ENCODE measurements at regions not wholly inside any gene's neighbourhood (a gene's known extent, or its start where the extent isn't known, plus 50 kb on each side); places are given as distances from the start of the nearest gene placed in this dataset.
"Not testable (repeated sequence)": the region's sequence is repeated elsewhere in the genome, so short reads cannot be mapped to it uniquely, and the experiment has no call there.

DNA sequence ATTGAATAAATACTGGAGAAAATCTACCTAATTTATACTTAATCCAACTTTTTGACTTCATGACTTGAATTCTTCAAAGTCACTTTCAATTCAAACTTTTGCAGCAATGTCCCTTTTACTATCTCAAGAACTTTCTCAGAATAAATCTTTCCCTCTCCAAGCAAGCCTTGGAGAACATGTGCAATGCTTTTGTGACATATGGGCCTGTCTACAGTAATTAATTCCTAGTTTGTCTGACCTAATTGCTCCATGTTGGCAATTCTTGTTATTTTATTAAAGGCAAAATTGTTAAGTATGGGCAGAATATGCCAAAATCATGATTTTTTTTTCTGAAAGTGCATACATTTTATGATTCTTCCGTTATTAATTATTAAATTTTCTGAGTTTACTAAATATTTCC, 1115.3 kb downstream of the PDHA2 start:
- no peak for DNase-seq (ENCODE audit: low read depth)

DNA sequence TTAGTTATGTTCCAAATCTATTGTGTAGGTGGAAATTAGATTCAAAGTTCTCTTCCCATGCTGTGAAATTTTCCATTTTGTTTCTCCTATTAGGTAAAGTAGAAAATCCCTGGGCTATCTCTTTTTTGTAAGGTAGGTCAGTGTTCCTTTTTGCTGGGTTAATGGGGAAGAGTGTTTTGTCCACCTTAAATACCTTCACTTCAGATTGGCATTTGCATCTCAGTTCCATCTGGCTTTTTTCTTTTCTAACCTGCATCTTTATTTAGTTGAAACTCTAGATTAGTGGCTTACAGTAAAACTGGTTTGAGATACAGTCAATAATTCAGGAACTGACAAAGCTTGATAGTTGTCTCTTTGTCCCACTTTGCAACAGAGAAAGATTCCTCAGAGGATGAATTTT, 1115.8 kb downstream of the PDHA2 start:
- DNase-seq (ENCODE audit: low read depth), result no peak

DNA sequence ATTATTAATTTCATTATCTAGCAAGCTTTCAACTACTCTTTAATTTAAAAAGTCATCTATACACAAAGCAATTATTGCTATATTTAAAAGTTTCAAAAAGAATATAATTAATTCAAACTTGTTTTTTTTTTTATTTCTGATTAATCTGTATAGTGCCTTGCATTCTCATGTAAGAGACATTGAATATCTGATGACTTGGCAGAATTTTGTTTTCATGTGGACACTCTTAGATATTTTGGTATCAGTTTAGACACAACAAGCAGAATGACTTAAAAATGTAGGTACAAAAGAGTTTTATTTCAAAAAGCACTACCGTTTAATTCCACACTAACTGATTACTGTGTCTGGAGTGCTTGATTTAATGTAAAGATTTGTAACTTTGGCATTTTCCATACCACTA, 1129.6 kb downstream of the PDHA2 start:
- no peak for DNase-seq (ENCODE audit: low read depth)

DNA sequence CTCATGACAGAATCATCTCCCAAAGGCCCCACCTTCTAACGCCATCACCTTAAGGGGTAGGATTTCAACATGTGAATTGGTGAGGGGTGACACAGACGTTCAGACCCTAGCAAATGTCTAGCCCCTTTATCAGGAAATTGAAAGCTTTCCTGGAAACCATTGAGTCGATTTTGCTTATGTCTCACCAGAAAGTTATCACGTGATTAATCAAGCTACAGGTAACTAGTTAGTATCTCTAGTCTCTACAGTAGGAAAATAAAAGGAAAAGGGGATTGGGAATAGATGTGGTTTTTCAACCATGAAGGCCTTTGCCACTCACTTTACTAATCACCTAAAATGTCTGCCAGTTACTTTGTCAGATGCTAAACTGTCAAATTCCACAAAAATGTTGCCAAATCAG, 1133.0 kb downstream of the PDHA2 start:
- no peak for DNase-seq (ENCODE audit: low read depth)

DNA sequence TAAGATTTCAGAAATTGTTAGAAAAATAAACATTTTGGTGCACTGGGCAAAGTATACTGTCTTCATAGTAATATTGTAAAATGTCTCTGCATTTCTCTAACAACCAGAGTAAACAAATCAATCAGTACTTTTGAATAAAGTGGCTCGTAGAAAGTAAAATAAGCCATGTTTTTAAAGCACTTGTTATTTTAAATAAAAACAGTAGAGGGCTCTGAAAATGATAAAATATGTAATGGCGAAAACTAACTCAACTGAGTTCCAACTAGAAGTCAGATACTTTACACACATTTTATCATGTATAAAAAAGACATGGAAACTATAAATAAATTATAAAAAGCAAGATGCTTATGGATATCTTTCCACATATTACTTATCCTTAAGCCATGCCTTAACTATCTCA, 1134.4 kb downstream of the PDHA2 start:
- no peak for DNase-seq (ENCODE audit: low read depth)

DNA sequence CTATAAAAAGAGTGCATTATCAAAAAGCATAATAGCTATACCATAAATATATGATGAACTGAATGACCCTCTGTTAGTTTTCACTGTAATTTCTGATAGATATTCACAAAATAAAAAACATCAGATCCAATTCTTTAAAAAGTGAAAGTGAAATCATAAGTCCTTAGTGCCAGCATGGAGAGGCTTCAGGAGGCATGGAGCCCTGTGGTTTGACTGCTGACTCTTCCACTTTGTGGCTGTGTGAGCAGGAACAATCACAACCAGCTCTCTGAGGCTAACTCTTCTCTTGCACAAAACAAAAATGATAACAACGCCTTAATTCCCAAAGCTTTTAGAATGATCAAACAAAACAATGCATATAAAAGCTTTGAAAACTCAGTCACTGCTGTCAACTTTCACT, 1143.9 kb downstream of the PDHA2 start:
- no peak for DNase-seq (ENCODE audit: low read depth)

DNA sequence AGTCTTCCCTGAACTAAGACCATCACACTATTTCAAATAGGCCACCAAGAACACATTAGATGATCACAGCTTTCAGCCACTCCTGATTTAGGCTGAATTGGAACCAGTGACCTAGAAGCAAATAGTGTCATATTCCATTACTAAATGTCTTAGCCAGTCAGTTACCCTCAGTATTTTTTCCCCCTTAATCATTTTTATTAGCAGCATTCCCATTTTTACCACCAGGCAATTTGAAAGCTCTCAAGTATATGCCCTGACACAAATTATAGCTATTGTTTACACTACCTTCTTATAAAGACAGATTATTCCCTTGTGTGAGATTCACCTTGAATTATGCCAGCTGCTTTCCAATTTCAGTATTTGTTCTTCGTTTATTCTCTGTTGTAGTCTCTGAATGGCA, 1146.9 kb downstream of the PDHA2 start:
- no peak for DNase-seq (ENCODE audit: low read depth)

DNA sequence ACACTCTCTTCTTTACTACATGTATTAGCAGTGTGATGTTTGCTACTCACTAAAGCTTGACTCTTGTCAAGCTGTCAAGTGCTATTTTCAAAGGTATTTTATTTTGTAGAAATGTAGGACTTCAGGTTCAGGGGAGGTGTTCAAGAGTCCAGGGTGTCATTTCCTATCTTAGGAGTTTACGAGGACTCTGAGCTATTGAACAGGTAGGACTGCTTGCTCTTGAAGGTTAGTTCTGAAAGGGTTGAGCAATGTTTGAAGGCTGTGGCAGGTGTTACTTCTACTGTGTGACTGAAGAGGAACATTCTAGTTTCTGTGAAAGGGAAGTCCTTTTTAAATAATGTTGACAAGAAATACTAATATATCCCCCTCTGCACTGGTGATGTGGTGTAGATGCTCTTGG, 1151.2 kb downstream of the PDHA2 start:
- no peak for DNase-seq (ENCODE audit: low read depth)

DNA sequence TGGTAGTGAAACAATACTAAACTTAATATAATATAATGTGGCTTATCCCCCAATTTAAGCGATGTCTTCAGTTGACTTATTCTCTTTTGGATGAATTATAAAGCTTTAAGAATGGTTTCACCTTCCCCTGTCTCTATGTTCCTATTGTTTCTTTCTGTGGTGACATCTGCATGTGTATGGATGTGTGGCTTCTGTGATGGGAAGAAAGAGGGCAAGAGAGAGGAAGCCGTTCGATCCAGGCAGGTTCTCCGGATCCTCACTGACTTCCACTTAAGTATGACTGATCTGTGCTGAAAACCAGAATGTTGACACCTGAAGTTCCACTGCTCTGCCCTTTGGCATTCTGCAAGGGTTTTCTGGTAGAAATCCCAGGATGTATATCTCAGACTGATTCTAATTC, 1150.8 kb downstream of the STPG2 start:
- no peak for DNase-seq (ENCODE audit: low read depth)

DNA sequence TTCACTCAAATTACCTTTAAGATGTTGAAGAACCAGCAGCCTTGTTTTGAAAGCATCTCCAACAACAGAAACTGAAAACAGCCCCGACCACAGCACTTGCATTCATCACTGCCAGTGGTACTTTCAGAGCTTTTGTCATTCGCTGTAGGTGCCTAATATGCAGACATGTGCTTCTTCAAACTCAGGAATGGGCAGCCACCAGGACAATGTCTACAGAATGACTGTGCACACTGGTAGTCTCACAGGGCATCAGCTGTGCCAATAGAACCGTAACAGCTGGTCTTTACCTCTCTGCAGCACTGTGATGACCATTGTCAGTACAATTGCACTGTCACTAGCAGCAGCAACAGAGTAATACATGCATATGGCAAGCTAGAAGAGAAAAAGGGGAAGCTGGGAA, 1149.7 kb downstream of the STPG2 start:
- no peak for DNase-seq (ENCODE audit: low read depth)

DNA sequence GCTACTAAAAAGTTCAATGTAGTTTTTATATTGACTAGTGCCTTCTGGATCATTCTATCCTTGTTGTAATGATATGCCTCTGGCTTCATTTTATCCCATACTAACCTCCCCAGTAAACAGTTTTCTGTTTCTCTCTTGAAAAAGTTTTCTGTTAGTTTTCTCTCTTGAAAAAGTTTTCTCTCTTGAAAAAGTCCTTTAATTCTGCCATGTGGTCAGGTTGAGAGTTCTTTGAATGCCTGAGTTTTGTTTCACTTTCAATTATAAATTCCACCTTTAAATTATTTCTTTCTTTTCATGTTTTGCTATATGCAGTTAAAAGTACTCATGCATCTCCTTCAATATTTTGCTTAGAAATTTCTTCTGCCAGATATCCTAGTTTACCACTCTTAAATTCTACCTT, 1139.6 kb downstream of the STPG2 start:
- DNase-seq (ENCODE audit: low read depth), result no peak

DNA sequence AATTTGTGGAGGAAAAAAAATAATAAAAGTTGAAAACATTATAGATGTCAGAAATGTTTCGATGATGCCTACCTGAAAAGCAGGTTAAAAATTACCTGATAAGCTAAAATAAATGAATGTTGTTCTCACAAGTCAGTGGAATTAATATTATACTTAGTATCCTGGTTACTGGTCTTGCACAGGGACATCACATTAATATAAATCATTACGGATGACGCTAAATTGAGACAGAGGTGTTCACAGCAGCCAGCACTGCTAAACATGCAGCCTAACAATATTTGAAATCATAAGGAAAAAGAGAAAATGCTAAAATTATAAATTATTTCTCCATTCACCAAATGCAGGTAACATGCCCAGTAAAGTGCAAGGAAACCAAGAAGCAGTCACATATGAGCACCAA, 1130.0 kb downstream of the STPG2 start:
- no peak for DNase-seq (ENCODE audit: low read depth)

DNA sequence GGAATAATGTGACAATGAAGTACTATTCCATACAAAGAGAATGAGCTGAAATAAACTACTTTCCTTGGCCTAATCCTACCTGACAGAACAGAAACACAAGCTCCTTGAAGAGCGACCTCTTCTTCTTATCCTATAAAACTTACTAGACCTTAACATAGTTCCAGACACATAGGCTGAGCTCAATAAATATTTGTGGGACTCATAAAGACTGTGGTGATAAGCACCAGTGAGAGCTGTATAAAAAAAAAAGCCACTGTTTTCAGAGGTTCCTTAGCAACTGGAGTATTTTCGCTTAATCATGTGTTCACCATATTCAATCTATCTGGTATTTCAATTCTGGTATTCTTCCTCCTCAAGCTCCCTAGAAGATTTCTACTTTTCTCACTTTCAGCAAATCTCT, 1129.6 kb downstream of the STPG2 start:
- DNase-seq (ENCODE audit: low read depth), result no peak

DNA sequence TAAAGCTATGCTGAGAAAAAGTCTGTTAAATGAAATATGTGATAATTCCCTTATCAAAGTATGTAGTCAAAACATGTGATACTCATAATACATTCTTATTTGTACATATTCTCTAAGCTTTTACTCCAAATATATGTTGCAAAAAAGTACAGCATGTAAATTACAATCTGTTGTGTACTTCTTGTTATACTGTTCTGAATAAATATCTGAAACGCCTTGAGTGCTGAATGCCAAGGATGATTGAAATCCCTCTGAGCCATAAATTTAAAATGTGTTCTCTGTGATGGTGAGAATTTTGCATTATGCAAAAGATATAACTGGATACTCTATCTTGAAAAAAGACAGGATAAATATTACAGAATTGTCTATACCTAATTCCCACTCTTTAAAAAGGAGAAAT, 1128.0 kb downstream of the STPG2 start:
- DNase-seq (ENCODE audit: low read depth), result no peak

DNA sequence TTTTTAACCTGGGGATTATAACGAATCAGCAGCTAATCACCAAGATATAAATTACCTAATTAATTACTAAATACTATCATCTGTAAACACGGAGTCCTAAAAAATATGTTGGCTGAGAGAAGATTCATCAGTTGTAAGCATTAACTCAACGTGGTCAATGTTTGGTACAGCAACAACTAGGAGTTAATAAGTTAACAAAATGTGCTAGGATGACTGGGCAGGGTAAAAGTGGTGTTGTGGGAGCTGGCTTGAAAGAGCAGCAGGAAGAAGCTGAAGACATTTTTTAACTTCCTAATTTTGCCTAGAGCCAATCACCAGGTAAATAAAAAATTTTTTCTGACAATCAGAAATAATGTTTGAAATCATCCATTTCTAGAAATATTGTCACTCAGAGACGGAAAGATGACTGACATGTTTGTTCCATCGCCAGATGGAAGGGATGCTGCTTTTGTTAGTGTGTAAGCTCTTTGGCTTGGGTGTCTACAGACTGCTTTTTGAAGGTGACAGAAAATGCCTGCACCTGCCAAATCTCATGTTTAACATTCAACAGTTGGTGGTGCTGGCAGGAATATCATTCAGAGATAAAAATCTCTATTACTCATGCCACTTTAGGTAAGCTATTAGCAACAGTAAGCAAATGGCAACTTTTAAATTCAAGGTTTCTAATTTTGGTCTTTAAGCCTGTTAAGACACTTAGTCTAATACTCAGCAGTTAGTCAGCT, 1126.9 kb downstream of the STPG2 start:
- no peak for DNase-seq (ENCODE audit: low read depth)

DNA sequence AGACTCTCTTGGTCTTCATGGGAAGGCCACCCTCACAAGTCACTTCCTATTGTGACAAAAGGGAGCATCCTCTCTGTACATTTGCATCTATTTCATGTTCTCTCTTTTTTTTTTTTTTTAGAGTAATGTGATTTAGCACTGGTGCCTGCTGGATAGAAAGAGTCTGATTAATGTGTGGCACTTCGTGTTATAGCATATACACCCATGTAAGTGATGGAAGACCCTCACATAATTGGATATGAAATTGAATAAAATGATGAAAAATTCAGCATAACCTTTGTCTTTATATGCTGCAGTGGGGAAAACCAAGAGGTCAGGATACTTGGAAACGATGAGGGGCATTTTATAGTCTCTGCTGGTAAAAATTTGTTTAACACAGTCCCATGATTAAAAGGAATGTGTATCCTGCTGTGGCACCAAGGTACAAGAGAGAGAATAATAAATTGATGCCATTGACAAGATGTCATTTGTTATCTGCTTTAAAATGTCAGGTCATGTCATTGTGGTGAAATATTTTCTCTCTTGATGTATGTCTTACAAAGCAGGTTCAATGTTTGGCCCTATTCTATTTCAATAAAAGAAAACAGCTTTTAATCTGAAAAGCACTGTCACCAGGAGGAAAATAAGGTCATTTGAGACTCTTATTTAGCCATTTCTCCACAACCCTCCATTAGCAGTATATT, 1115.4 kb downstream of the STPG2 start:
- DNase-seq (ENCODE audit: low read depth), result no peak

DNA sequence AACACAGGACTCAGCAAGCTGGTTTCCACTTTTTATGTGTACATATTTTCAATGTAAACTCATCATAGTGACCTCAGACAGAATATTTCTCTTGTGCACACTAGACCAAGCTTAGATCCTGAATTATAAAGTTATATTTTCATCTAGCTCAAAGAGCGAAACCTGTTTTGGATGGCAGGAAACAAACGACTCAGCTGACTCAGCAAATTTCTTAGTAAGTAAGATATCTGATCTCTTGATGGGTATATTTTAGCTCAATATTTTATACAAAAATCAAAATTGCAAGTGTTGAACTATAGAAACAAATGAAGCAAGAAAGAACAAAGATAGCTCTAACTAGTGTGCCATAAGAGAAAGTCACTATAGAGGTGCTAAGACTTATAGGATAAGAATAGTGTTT, 1114.5 kb downstream of the STPG2 start:
- DNase-seq (ENCODE audit: low read depth), result no peak

DNA sequence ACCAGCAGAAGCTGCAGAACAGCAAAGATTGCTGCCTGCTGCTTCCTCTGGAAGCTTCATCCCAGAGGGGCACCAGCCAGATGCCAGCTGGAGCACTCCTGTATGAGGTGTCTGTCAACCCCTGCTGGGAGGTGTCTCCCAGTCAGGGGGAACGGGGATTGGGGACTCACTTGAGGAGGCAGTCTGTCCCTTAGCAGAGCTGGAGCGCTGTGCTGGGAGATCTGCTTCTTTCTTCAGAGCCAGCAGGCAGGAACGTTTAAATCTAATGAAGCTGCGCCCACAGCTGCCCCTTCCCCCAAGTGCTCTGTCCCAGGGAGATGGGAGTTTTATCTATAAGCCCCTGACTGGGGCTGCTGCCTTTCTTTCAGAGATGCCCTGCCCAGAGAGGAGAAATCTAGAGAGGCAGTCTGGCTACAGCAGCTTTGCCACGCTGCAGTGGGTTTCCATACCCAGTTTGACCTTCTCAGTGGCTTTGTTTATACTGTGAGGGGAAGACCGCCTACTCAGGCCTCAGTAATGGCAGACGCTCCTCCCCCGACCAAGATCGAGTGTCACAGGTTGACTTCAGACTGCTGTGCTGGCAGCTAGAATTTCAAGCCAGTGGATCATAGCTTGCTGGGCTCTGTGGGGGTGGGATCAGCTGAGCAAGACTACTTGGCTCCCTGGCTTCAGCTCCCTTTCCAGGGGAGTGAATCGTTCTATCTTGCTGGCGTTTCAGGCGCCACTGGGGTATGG, 1105.7 kb downstream of the STPG2 start:
- not testable (repeated sequence) for DNase-seq (ENCODE audit: low read depth)

DNA sequence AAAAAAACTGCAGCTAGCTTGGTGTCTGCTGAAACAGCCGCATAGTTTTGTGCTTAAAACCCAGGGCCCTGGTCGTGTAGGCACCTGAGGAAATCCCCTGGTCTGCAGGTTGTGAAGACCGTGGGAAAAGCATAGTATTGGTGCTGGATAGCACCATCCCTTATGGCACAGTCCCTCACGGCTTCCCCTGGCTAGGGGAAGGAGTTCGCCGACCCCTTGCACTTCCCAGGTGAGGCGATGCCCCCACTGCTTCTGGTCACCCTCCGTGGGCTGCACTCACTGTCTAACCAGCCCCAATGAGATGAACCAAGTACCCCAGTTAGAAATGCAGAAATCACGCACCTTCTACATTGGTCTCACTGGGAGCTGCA, 1105.1 kb downstream of the STPG2 start:
- no peak for DNase-seq (ENCODE audit: low read depth)

DNA sequence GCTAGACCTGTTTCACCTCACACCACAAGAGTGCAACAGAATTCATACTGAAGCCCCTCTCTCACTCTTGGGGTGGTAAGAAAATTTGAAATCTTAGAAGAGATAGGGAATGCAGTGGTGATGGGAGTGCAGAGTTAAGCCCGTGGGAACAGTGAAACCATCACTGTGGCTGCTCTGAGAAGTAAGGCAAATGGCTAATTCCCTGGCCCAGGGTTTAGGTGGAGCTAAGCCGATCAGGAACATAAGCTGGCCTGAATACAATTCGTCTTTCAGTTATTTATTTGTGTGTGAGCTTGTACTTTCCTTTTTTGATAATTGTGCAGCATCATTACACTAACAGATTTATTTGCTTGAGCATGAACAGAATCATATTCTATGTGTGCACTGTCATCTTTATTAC, 1070.6 kb downstream of the STPG2 start:
- DNase-seq (ENCODE audit: low read depth), result no peak

DNA sequence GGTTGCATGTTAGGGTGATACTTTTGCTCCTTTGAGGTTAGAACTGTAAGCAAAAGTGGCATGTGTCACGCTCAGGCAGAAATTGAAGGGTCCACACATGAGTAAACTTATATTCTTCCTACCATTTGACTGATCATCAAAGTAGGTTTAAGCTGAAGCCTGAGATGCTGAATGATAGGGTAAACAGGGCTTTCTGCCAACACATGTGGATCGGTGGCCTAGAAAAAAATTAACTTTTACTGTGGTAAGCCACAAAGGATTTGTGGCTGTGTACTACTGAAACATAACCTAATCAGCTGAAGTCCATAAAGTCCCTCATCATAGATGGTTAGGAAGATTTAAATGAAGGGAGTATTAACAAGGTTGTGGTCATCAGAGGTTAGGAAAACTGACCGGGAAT, 1070.1 kb downstream of the STPG2 start:
- no peak for DNase-seq (ENCODE audit: low read depth)

DNA sequence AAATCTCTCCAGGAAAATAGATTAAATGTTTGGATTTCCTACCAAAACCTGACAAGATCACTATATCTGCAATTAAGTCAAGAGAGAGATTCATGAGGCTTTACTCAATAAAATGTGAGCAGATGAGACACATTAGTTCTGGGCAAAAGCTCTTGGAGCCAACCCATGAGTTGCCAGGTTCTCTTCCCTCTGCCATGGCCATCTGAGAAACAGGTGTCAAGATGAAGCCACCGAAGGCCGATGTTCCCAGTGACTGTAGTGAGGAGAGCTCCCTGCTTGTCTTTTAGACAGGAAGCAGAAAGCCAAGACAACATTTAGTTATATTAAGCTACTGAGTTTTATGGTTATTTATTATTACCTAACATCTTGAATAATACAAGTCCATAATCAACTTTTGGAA, 1068.7 kb downstream of the STPG2 start:
- no peak for DNase-seq (ENCODE audit: low read depth)

DNA sequence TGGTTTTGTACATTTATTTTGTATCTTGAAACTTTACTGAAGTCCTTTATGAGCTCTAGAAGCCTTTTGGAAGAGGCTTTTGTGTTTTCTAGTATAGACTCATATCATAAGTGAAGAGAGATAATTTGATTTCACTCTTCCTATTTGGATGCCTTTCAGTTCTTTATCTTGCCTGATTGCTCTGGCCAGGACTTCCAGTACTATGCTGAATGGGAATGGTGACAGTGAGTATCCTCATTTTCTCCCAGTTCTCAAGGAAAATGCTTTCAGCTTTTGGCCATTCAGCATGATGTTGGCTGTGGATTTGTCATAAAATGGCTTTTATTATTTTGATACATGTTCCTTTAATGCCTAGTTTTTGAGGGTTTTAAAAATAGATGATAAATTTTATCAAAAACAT, 1061.3 kb downstream of the STPG2 start:
- no peak for DNase-seq (ENCODE audit: low read depth)

All from Daoy (cell line).